GM12873 (cell line): ENCODE measurements at regions not wholly inside any gene's neighbourhood (a gene's known extent, or its start where the extent isn't known, plus 50 kb on each side); places are given as distances from the start of the nearest gene placed in this dataset.

Experiments used
- CTCF ChIP-seq: IDR thresholded peaks from 2 replicates; pipeline ENCODE4 v1.5.1; 2012; ENCODE audit warnings: low read depth, mild to moderate bottlenecking, moderate library complexity, low read length, control low read depth; ENCODE audit not compliant: insufficient read depth; ENCODE audit errors: missing control alignments

- no peak for TF ChIP-seq CTCF
Measured at GRCh38 chr2:183255411-183255810, 131.2 kb downstream of the NUP35 start.

DNA sequence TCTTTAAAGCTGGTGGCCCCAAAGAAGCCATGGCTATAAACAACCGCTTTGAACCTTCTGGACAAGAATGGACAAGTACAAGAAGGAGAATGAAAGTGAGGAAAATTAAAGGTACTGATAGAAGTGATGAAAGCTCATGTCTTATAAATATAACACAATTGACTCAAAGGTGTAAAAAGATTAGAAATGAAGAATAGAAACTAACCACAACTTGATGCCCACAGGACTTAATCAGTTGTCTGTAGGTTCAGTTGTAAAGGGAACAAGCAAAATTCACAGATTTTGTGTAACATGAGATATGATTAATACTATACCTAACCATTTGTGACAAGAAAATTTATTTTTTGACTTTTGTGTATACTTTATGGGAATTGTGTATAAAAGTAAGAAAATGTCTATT lies 135.7 kb downstream of the NUP35 start:
- TF ChIP-seq CTCF: no peak

GRCh38 chr2:183260527-183260926 lies 136.3 kb downstream of the NUP35 start:
- no peak for TF ChIP-seq CTCF

DNA sequence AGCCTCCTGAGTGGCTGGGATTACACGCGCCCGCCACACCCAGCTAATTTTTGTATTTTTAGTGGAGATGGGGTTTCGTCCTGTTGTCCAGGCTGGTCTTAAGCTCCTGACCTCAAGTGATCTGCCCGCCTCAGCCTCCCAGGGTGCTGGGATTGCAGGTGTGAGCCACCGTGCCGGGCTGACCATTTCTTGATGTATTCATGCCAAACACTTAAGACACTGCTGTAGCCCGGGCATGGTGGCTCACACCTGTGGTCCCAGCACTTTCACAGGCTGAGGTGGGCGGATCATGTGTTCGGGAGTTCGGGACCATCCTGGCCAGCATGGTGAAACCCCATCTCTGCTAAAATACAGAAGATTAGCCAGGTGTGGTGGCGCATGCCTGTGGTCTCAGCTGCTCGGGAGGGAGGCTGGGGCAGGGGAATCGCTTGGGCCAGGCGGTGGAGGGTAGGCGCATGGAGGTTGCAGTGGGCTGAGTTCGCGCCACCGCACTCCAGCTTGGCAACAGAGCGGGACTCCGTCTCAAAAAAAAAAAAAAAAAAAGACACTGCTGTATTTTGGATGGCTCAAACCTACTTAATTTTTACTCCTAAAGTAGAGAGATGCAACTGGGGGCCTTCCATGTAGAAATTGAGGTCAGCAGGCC lies 140.8 kb downstream of the NUP35 start:
- TF ChIP-seq CTCF: no peak

DNA sequence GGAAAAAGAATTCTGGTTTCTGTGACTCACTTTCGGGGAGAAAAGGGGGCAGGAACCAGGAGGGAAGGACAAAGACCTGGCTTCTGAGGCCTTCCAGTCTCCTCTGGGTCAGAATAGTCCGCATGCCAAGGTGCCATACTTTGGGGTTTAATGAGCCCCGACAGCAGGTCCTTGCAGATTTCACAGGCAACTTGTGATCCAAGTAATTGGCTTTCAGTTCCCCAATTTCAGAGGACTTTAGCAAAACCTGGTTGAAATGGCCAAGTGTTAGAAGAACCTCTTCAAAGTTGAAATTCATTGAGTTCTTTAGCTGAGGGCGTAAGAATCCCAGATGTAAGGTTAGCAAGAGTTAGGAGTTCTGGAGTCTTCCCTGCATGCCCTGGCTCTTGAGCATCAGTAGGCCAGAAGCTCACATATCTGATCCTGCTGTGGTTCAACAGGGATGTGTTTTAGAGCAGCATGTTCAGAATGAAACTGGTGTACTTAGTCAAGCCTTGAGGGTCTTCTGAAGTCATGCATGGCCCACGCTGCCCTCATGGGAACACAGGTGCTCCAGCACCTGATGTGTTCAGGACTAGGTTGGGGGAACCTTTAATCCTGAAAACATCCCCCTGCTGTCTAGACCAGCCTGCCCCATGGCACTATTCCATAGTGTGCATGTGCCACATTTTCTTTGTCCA lies 143.0 kb downstream of the NUP35 start:
- TF ChIP-seq CTCF: no peak

DNA sequence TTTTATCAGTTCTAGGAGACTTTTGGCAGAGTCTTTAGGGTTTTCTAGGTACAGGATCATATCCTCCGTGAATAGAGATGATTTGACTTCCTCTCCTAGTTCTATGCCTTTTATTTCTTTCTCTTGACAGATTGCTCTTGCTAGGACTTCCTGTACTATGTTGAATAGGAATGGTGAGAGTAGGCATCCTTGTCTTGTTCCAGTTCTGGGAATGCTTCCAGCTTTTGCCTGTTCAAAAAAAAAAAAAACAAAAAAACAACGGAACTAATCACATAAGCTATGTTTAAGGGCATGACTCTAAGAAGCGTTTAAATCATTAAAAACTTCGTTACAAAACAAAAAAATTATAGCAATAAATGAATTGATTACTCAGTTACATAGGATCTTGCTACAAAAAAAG lies 145.7 kb downstream of the NUP35 start:
- TF ChIP-seq CTCF: no peak

DNA sequence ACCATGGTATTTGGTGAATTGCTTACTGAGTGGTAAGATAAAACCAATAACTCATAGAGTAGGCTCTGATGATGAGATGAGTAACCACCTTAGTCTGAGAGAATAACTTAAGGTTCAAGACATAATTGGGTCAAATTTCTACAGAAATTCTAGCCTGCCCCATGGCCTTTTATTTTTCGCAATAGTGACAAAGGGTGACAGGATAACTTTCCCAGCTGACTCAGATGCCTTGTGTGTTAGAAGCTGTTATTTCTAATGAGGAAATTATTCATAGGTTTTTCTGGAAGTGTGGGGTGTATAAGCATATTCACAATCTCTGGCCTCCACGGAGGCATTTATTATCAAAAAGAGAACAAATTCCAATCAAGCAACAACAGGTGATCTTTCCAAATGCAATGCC lies 159.0 kb downstream of the NUP35 start:
- no peak for TF ChIP-seq CTCF
